SH-SY5Y (cell line): ENCODE measurements at regions not wholly inside any gene's neighbourhood (a gene's known extent, or its start where the extent isn't known, plus 50 kb on each side); places are given as distances from the start of the nearest gene placed in this dataset.

Source experiments
- GATA2 ChIP-seq: IDR thresholded peaks from 2 replicates; pipeline ENCODE4 v1.6.1; 2011; ENCODE audit warnings: mild to moderate bottlenecking, low read depth, low read length
- GATA3 ChIP-seq: IDR thresholded peaks from 2 replicates; pipeline ENCODE4 v1.6.1; 2011; ENCODE audit warnings: low read depth, mild to moderate bottlenecking, low read length, moderate library complexity

DNA sequence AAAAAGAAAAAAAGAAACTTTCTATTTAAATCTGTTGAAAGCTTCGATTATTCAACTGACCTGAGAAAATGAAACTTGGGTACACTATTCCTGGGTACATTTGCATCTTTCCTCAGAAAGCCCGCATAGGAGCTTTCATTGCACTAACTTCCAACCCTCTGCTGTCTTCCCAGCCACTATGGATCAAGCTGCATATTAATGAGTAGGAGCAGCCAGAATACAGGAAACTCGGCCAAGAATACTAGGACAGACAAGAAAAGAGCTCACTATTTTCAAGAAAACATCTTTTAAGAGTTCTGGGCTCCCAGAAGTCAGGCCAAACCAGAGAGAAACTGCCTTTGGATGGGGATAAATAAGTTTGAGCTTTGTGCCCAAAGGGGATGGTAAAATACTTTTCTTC, 135.0 kb upstream of the CCDC28A start:
- TF ChIP-seq GATA2: no peak
- TF ChIP-seq GATA3: no peak
